HUES6 (cell line): ENCODE measurements at regions not wholly inside any gene's neighbourhood (a gene's known extent, or its start where the extent isn't known, plus 50 kb on each side); places are given as distances from the start of the nearest gene placed in this dataset.
"Not testable (repeated sequence)": the region's sequence is repeated elsewhere in the genome, so short reads cannot be mapped to it uniquely, and the experiment has no call there.

ENCODE experiments used
- H3K27ac ChIP-seq: 2 replicates; pipeline ENCODE4 v1.7.0; 2013; ENCODE audit warnings: low read depth, mild to moderate bottlenecking, low read length, inconsistent platforms
- H3K27me3 ChIP-seq: 2 replicates; pipeline ENCODE4 v1.6.1; 2013; ENCODE audit warnings: low read length; ENCODE audit not compliant: control insufficient read depth, insufficient read depth
- H3K36me3 ChIP-seq: 2 replicates; pipeline ENCODE4 v1.6.1; 2013; ENCODE audit warnings: low read length; ENCODE audit not compliant: control insufficient read depth, insufficient read depth
- H3K4me1 ChIP-seq: 2 replicates; pipeline ENCODE4 v1.6.1; 2013; ENCODE audit warnings: low read length; ENCODE audit not compliant: control insufficient read depth, insufficient read depth
- H3K4me3 ChIP-seq: 2 replicates; pipeline ENCODE4 v1.5.1; 2013; ENCODE audit warnings: low read depth, low read length
- H3K9ac ChIP-seq: one replicate; pipeline ENCODE4 v1.6.1; 2013; ENCODE audit warnings: mild to moderate bottlenecking, low read length
- H3K9me3 ChIP-seq: 2 replicates; pipeline ENCODE4 v1.6.1; 2013; ENCODE audit warnings: low read depth, low read length; ENCODE audit not compliant: control insufficient read depth, insufficient read depth

- H3K4me1 ChIP-seq, H3K36me3 ChIP-seq, H3K27ac ChIP-seq, H3K4me3 ChIP-seq, H3K27me3 ChIP-seq, H3K9me3 ChIP-seq, H3K9ac ChIP-seq: not testable (repeated sequence)
Observed at GRCh38 chr3:589066-589465, 392.5 kb downstream of the CHL1 start.

GRCh38 chr3:597304-597703 is 400.7 kb downstream of the CHL1 start:
- H3K4me1 ChIP-seq, H3K36me3 ChIP-seq, H3K27me3 ChIP-seq, H3K4me3 ChIP-seq, H3K9ac ChIP-seq, H3K9me3 ChIP-seq, H3K27ac ChIP-seq: not testable (repeated sequence)

- not testable (repeated sequence) for H3K27ac ChIP-seq, H3K9me3 ChIP-seq, H3K9ac ChIP-seq, H3K4me1 ChIP-seq, H3K36me3 ChIP-seq, H3K27me3 ChIP-seq, H3K4me3 ChIP-seq
Observed at GRCh38 chr3:597746-598145, 401.2 kb downstream of the CHL1 start.

GRCh38 chr3:607480-607879 is 410.9 kb downstream of the CHL1 start:
- not testable (repeated sequence) for H3K9me3 ChIP-seq, H3K27ac ChIP-seq, H3K27me3 ChIP-seq, H3K36me3 ChIP-seq, H3K4me3 ChIP-seq, H3K4me1 ChIP-seq, H3K9ac ChIP-seq

GRCh38 chr3:621714-622113 is 425.2 kb downstream of the CHL1 start:
- Histone ChIP-seq H3K9ac (no peak overlapping the region), H3K27me3 (no peaks in the 10 kb centered on the region), H3K4me1 (no peaks in the 10 kb centered on the region)

GRCh38 chr3:622314-622713 is 425.8 kb downstream of the CHL1 start:
- H3K4me1 ChIP-seq = no peaks in the 10 kb centered on the region
- no peak overlapping the region for H3K4me3 ChIP-seq
- H3K9ac ChIP-seq = no peak overlapping the region
- H3K27me3 ChIP-seq = no peaks in the 10 kb centered on the region
- no peak overlapping the region for H3K27ac ChIP-seq
- no peaks in the 10 kb centered on the region for H3K36me3 ChIP-seq
- H3K9me3 ChIP-seq = no peaks in the 10 kb centered on the region

More at GRCh38 chr3:621714-622113, 425.2 kb downstream of the CHL1 start:
- Histone ChIP-seq H3K9me3 (no peaks in the 10 kb centered on the region), H3K27ac (no peak overlapping the region), H3K36me3 (no peaks in the 10 kb centered on the region), H3K4me3 (no peak overlapping the region)

GRCh38 chr3:623914-624545 is 427.5 kb downstream of the CHL1 start:
- Histone ChIP-seq H3K36me3 (no peaks in the 10 kb centered on the region), H3K4me3 (no peak overlapping the region), H3K9ac (no peak overlapping the region), H3K27me3 (no peaks in the 10 kb centered on the region), H3K4me1 (no peaks in the 10 kb centered on the region), H3K9me3 (no peaks in the 10 kb centered on the region), H3K27ac (no peak overlapping the region)

GRCh38 chr3:632571-633170 is 436.1 kb downstream of the CHL1 start:
- no peak overlapping the region for H3K9ac ChIP-seq
- H3K36me3 ChIP-seq = no peaks in the 10 kb centered on the region
- H3K27me3 ChIP-seq = no peaks in the 10 kb centered on the region; the same call in 1 of the 2 replicates
- no peak overlapping the region for H3K4me3 ChIP-seq
- no peaks in the 10 kb centered on the region for H3K9me3 ChIP-seq
- no peaks in the 10 kb centered on the region for H3K4me1 ChIP-seq
- H3K27ac ChIP-seq = no peak overlapping the region

- no peak overlapping the region for H3K4me3 ChIP-seq
- H3K27ac ChIP-seq = no peak overlapping the region
- H3K36me3 ChIP-seq = no peaks in the 10 kb centered on the region
- H3K4me1 ChIP-seq = no peaks in the 10 kb centered on the region
- no peaks in the 10 kb centered on the region for H3K9me3 ChIP-seq
- H3K27me3 ChIP-seq = no peaks in the 10 kb centered on the region; the same call in 1 of the 2 replicates
- H3K9ac ChIP-seq = no peak overlapping the region
Observed at GRCh38 chr3:634511-634910, 437.9 kb downstream of the CHL1 start.

GRCh38 chr3:635393-635792 is 438.8 kb downstream of the CHL1 start:
- Histone ChIP-seq H3K27ac (no peak overlapping the region), H3K4me1 (no peaks in the 10 kb centered on the region), H3K27me3 (no peaks in the 10 kb centered on the region; the same call in 1 of the 2 replicates), H3K9me3 (no peaks in the 10 kb centered on the region), H3K4me3 (no peak overlapping the region), H3K9ac (no peak overlapping the region), H3K36me3 (no peaks in the 10 kb centered on the region)

- Histone ChIP-seq H3K36me3 (no peaks in the 10 kb centered on the region), H3K4me1 (no peaks in the 10 kb centered on the region), H3K9me3 (no peaks in the 10 kb centered on the region), H3K4me3 (no peak overlapping the region), H3K9ac (no peak overlapping the region), H3K27ac (no peak overlapping the region), H3K27me3 (no peaks in the 10 kb centered on the region)
Observed at GRCh38 chr3:643376-643775, 446.8 kb downstream of the CHL1 start.
